OCI-LY1 (cell line): ENCODE measurements at regions not wholly inside any gene's neighbourhood (a gene's known extent, or its start where the extent isn't known, plus 50 kb on each side); places are given as distances from the start of the nearest gene placed in this dataset.

Experiments used
- EZH2 ChIP-seq: fragments of 200-600 bp; sonication (generic), shearing (Covaris generic); IDR thresholded peaks from 2 replicates; pipeline ENCODE4 v1.8.0; 2017; ENCODE audit warnings: borderline replicate concordance, mixed run types, mild to moderate bottlenecking, antibody characterized with exemption, low read length, moderate library complexity, mixed read lengths
- TF ChIP-seq, protein P1 (sequence below): fragments of 200-600 bp; sonication (generic), shearing (Covaris generic); IDR thresholded peaks from 2 replicates; pipeline ENCODE4 v1.5.1; 2017; ENCODE audit warnings: mild to moderate bottlenecking, antibody characterized with exemption, low read length, moderate library complexity, mixed read lengths

DNA sequence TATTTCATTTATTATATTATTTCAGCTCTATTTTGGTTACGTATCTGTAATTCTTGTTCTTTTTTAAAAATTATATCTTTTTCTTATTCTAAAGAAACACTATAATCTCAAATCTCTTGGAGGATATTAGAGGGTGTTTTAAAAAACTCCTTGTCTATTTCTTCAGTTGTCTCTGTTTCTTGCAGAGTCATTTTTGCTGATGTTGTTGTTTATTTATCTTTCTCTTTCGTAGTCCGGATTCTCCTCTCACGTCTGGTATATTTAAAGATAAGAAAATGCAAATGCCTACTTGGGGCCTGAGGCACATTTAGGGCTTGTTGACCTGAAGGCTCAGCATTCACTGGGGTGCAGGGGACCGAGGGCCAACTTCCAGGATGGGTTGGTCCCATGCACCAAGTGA, 181.2 kb upstream of the CTBP2 start:
- TF ChIP-seq, protein P1, sequence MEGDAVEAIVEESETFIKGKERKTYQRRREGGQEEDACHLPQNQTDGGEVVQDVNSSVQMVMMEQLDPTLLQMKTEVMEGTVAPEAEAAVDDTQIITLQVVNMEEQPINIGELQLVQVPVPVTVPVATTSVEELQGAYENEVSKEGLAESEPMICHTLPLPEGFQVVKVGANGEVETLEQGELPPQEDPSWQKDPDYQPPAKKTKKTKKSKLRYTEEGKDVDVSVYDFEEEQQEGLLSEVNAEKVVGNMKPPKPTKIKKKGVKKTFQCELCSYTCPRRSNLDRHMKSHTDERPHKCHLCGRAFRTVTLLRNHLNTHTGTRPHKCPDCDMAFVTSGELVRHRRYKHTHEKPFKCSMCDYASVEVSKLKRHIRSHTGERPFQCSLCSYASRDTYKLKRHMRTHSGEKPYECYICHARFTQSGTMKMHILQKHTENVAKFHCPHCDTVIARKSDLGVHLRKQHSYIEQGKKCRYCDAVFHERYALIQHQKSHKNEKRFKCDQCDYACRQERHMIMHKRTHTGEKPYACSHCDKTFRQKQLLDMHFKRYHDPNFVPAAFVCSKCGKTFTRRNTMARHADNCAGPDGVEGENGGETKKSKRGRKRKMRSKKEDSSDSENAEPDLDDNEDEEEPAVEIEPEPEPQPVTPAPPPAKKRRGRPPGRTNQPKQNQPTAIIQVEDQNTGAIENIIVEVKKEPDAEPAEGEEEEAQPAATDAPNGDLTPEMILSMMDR = no peak
- no peak for TF ChIP-seq EZH2
